Parathyroid adenoma (tissue), 2 donors: ENCODE measurements at regions not wholly inside any gene's neighbourhood (a gene's known extent, or its start where the extent isn't known, plus 50 kb on each side); places are given as distances from the start of the nearest gene placed in this dataset.

ENCODE experiments used
- H2AFZ ChIP-seq: fragments of 300-600 bp; sonication (generic); one replicate; pipeline ENCODE4 v1.7.0; 2017; ENCODE audit warnings: antibody characterized with exemption, mild to moderate bottlenecking
- H3K27ac ChIP-seq: fragments of 300-600 bp; sonication (generic); one replicate; pipeline ENCODE4 v1.7.0; 2017
- H3K27me3 ChIP-seq: fragments of 300-600 bp; sonication (generic); one replicate; pipeline ENCODE4 v1.7.0; 2017; ENCODE audit warnings: low read length; ENCODE audit not compliant: control insufficient read depth, insufficient read depth
- H3K36me3 ChIP-seq: fragments of 300-600 bp; sonication (generic); one replicate; pipeline ENCODE4 v1.7.0; 2017; ENCODE audit warnings: low read length; ENCODE audit not compliant: control insufficient read depth, insufficient read depth
- H3K4me1 ChIP-seq: fragments of 300-600 bp; sonication (generic); one replicate; pipeline ENCODE4 v1.7.0; 2017; ENCODE audit warnings: control low read depth
- H3K4me2 ChIP-seq: fragments of 300-600 bp; sonication (generic); one replicate; pipeline ENCODE4 v1.7.0; 2017; ENCODE audit warnings: low read length
- H3K4me3 ChIP-seq: fragments of 300-600 bp; sonication (generic); one replicate; pipeline ENCODE4 v1.7.0; 2017; ENCODE audit warnings: low read depth, low read length
- H3K79me2 ChIP-seq: fragments of 300-600 bp; sonication (generic); one replicate; pipeline ENCODE4 v1.7.0; 2017; ENCODE audit warnings: control low read depth
- H3K9ac ChIP-seq: fragments of 300-600 bp; sonication (generic); one replicate; pipeline ENCODE4 v1.7.0; 2017; ENCODE audit warnings: mild to moderate bottlenecking
- H3K9me3 ChIP-seq: fragments of 300-600 bp; sonication (generic); one replicate; pipeline ENCODE4 v1.7.0; 2017; ENCODE audit warnings: low read length; ENCODE audit not compliant: control insufficient read depth
- TF ChIP-seq, protein P1 (sequence below): fragments of 300-600 bp; sonication (generic); IDR thresholded peaks from one replicate; pipeline ENCODE4 v1.7.0; 2017; ENCODE audit warnings: antibody characterized with exemption, mild to moderate bottlenecking
- donor health status: primary hyperparathyroidism.

DNA sequence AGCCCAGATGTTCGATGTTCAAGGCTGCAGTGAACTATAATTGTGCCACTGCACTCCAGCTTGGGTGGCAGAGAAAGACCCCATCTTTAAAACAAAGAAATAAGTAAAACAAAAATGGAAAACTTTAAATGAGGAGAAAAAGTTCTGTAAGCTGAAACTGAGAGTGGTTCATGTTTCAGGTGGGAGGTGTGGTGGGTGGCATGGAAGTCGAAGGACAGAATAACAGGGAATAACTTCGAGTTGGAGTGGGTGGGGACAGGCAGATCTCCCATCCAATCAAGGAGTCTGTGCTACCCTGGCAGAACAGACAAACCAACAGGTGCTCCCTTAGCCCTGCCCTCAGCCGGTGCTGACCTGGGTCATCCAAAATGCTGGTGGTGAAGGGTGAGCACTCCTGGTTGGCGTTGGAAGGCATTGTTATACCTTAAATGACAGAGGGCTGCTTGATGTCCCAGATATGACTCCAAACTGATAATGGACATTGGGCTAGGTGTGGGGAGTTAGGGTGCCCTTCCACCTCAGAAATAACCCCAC is 328.4 kb downstream of the DYSF start:
- no peaks in the 10 kb centered on the region for H3K27me3 ChIP-seq
- TF ChIP-seq, protein P1, sequence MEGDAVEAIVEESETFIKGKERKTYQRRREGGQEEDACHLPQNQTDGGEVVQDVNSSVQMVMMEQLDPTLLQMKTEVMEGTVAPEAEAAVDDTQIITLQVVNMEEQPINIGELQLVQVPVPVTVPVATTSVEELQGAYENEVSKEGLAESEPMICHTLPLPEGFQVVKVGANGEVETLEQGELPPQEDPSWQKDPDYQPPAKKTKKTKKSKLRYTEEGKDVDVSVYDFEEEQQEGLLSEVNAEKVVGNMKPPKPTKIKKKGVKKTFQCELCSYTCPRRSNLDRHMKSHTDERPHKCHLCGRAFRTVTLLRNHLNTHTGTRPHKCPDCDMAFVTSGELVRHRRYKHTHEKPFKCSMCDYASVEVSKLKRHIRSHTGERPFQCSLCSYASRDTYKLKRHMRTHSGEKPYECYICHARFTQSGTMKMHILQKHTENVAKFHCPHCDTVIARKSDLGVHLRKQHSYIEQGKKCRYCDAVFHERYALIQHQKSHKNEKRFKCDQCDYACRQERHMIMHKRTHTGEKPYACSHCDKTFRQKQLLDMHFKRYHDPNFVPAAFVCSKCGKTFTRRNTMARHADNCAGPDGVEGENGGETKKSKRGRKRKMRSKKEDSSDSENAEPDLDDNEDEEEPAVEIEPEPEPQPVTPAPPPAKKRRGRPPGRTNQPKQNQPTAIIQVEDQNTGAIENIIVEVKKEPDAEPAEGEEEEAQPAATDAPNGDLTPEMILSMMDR: no peak
- H3K9ac ChIP-seq: no peak overlapping the region
- H3K4me3 ChIP-seq: no peak overlapping the region
- no peaks in the 10 kb centered on the region for H3K4me1 ChIP-seq
- no peak overlapping the region for H3K27ac ChIP-seq
- H3K79me2 ChIP-seq: no peaks in the 10 kb centered on the region
- no peak overlapping the region for H3K4me2 ChIP-seq
- H3K9me3 ChIP-seq: no peaks in the 10 kb centered on the region
- no peak overlapping the region for H2AFZ ChIP-seq
- H3K36me3 ChIP-seq: no peaks in the 10 kb centered on the region

GRCh38 chr2:71780162-71780561 is 326.8 kb downstream of the DYSF start:
- H3K4me1 ChIP-seq: no peaks in the 10 kb centered on the region
- H3K27me3 ChIP-seq: no peaks in the 10 kb centered on the region
- H3K4me2 ChIP-seq: no peak overlapping the region
- H3K79me2 ChIP-seq: no peaks in the 10 kb centered on the region
- no peak overlapping the region for H3K27ac ChIP-seq
- TF ChIP-seq, protein P1: no peak
- no peaks in the 10 kb centered on the region for H3K36me3 ChIP-seq
- no peak overlapping the region for H3K9ac ChIP-seq
- H3K9me3 ChIP-seq: no peaks in the 10 kb centered on the region
- H3K4me3 ChIP-seq: no peak overlapping the region
- H2AFZ ChIP-seq: no peak overlapping the region

- Histone ChIP-seq H3K79me2 (no peaks in the 10 kb centered on the region), H3K27ac (no peak overlapping the region), H3K36me3 (no peaks in the 10 kb centered on the region), H3K27me3 (no peaks in the 10 kb centered on the region), H2AFZ (no peak overlapping the region), H3K9ac (no peak overlapping the region), H3K4me2 (no peak overlapping the region), H3K4me1 (no peaks in the 10 kb centered on the region), H3K9me3 (no peaks in the 10 kb centered on the region), H3K4me3 (no peak overlapping the region)
- TF ChIP-seq, protein P1: no peak
These were observed 326.4 kb downstream of the DYSF start for GRCh38 chr2:71779774-71780105.

DNA sequence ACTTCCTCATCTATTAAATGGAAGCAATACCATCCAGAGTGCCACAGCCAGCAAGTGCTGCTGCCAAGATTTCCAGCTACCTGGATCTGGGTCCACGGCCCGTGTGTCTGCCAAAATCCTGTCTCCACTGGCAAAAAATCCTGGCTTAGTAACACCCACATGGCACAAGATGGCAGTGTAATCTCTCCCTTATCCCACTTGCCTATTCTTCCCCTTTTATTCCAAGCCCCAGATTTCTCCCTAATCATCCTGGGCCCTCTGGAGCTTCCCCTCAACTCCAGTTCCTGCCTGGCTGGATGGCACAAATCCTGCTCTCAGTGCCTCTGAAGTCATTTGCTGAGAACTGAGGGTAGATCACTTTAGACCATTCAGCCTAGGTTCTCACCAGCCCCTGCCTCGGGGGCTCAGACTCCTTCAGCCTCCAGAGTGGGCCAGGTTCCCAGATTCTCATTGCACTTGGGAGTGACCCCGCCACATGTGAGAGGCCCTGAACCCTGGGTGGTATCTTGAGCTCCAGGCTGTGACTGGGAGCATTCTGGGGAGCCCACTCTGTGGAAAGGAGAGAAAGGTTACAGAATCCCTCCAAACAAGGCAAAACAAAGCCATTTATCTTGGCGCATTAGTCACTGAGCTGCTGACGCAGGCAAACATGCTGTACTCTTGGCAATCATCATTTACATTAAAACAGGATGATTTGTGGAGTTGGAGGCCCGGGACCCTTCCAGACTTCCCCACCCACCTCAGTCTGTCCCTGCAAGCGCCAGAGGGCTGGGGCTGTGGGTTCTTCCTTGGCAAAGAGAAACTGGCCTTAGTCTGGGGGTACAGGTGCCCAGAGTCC is 325.8 kb downstream of the DYSF start:
- Histone ChIP-seq H3K4me2 (no peak overlapping the region), H3K9ac (no peak overlapping the region), H3K4me1 (no peaks in the 10 kb centered on the region), H3K79me2 (no peaks in the 10 kb centered on the region), H3K36me3 (no peaks in the 10 kb centered on the region), H3K4me3 (no peak overlapping the region), H3K27me3 (no peaks in the 10 kb centered on the region), H3K27ac (no peak overlapping the region), H2AFZ (no peak overlapping the region), H3K9me3 (no peaks in the 10 kb centered on the region)
- TF ChIP-seq, protein P1: no peak

DNA sequence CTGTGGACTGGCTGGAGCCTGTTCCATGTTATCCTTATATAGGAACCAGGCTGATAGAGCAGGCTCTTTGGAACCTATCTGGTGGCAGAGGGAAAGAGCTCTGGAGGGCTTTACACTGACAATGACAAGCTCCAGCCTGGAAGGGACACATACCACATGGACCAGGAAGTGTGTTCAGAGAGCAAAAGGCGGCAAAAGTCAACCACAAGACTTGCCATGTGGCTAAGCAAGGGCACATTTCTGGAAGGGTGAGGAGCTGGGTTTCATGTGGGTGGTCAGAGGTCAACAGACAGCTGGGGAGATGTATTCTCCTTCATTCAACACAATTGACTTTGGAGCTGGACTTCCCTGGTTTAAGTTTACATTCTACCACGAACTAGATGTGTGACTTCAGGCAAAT is 325.2 kb downstream of the DYSF start:
- Histone ChIP-seq H3K4me3 (no peak overlapping the region), H3K9ac (no peak overlapping the region), H3K4me1 (no peaks in the 10 kb centered on the region), H3K27me3 (no peaks in the 10 kb centered on the region), H3K79me2 (no peaks in the 10 kb centered on the region), H3K4me2 (no peak overlapping the region), H3K27ac (no peak overlapping the region), H3K9me3 (no peaks in the 10 kb centered on the region), H3K36me3 (no peaks in the 10 kb centered on the region), H2AFZ (no peak overlapping the region)
- TF ChIP-seq, protein P1: no peak
